Central memory CD8-positive, alpha-beta T cell (primary cell): ENCODE measurements at regions not wholly inside any gene's neighbourhood (a gene's known extent, or its start where the extent isn't known, plus 50 kb on each side); places are given as distances from the start of the nearest gene placed in this dataset.

Experiments used
- ATAC-seq: fragments of 150-1000 bp; cut with Tn5 transposase; replicated peaks from 2 replicates; pipeline ENCODE4 v1.10.0; 2022; ENCODE audit warnings: mild to moderate bottlenecking, moderate FRiP score, moderate number of reproducible peaks; ENCODE audit not compliant: poor library complexity, severe bottlenecking; ENCODE audit errors: extremely low read depth
- DNase-seq, 2 donors: peaks; one replicate each; pipeline ENCODE4 v3.0.0; 2021; ENCODE audit warnings: low spot score in 2 of 2
- H3K27ac Mint-ChIP-seq: one replicate; pipeline ENCODE4 v1.8.0; 2022; ENCODE audit warnings: low read depth, mild to moderate bottlenecking, moderate library complexity, mixed read lengths
- H3K27me3 Mint-ChIP-seq: one replicate; pipeline ENCODE4 v1.8.0; 2022; ENCODE audit warnings: mixed read lengths
- H3K36me3 Mint-ChIP-seq: one replicate; pipeline ENCODE4 v1.8.0; 2022; ENCODE audit warnings: mild to moderate bottlenecking, moderate library complexity, mixed read lengths; ENCODE audit not compliant: insufficient read depth
- H3K4me1 Mint-ChIP-seq: one replicate; pipeline ENCODE4 v1.8.0; 2022; ENCODE audit warnings: mixed read lengths
- H3K4me3 Mint-ChIP-seq: one replicate; pipeline ENCODE4 v1.8.0; 2022; ENCODE audit warnings: mild to moderate bottlenecking, moderate library complexity, mixed read lengths
- H3K9me3 Mint-ChIP-seq: one replicate; pipeline ENCODE4 v1.8.0; 2022; ENCODE audit warnings: mixed read lengths

- Mint-ChIP-seq H3K27ac (no peak overlapping the region), H3K27me3 (peaks cover 25% of the 10 kb centered on the region), H3K4me3 (no peak overlapping the region), H3K36me3 (no peaks in the 10 kb centered on the region), H3K9me3 (no peaks in the 10 kb centered on the region), H3K4me1 (no peaks in the 10 kb centered on the region)
- ATAC-seq (no peak), DNase-seq (no peak)
Observed at GRCh38 chr5:155254399-155254798, 240.8 kb downstream of the KIF4B start.

- Mint-ChIP-seq H3K36me3 (no peaks in the 10 kb centered on the region), H3K9me3 (no peaks in the 10 kb centered on the region), H3K4me1 (no peaks in the 10 kb centered on the region), H3K4me3 (no peak overlapping the region), H3K27ac (no peak overlapping the region), H3K27me3 (peaks cover 17% of the 10 kb centered on the region)
- ATAC-seq (no peak), DNase-seq (no peak)
Observed at GRCh38 chr5:155258161-155258560, 244.6 kb downstream of the KIF4B start.

GRCh38 chr5:155259648-155260047 lies 246.1 kb downstream of the KIF4B start:
- DNase-seq (no peak), ATAC-seq (no peak)
- peaks cover 17% of the 10 kb centered on the region for H3K27me3 Mint-ChIP-seq
- no peak overlapping the region for H3K4me3 Mint-ChIP-seq
- H3K4me1 Mint-ChIP-seq = no peaks in the 10 kb centered on the region
- H3K27ac Mint-ChIP-seq = no peak overlapping the region
- no peaks in the 10 kb centered on the region for H3K9me3 Mint-ChIP-seq
- H3K36me3 Mint-ChIP-seq = no peaks in the 10 kb centered on the region

- Mint-ChIP-seq H3K27ac (no peak overlapping the region), H3K36me3 (no peaks in the 10 kb centered on the region), H3K4me1 (no peaks in the 10 kb centered on the region), H3K27me3 (peaks cover 17% of the 10 kb centered on the region), H3K9me3 (no peaks in the 10 kb centered on the region), H3K4me3 (no peak overlapping the region)
- ATAC-seq (no peak), DNase-seq (no peak)
Observed at GRCh38 chr5:155260798-155261197, 247.2 kb downstream of the KIF4B start.

GRCh38 chr5:155263381-155263780 lies 249.8 kb downstream of the KIF4B start:
- Mint-ChIP-seq H3K4me3 (no peak overlapping the region), H3K27me3 (no peaks in the 10 kb centered on the region), H3K4me1 (no peaks in the 10 kb centered on the region), H3K9me3 (no peaks in the 10 kb centered on the region), H3K36me3 (no peaks in the 10 kb centered on the region), H3K27ac (no peak overlapping the region)
- no peak for DNase-seq
- ATAC-seq = no peak

- ATAC-seq (no peak), DNase-seq (no peak)
- Mint-ChIP-seq H3K27me3 (peaks cover 2% of the 10 kb centered on the region), H3K36me3 (no peaks in the 10 kb centered on the region), H3K4me3 (no peak overlapping the region), H3K9me3 (no peaks in the 10 kb centered on the region), H3K4me1 (no peaks in the 10 kb centered on the region), H3K27ac (no peak overlapping the region)
Observed at GRCh38 chr5:155264809-155265208, 251.3 kb downstream of the KIF4B start.

- ATAC-seq = no peak
- Mint-ChIP-seq H3K36me3 (no peaks in the 10 kb centered on the region), H3K9me3 (no peaks in the 10 kb centered on the region), H3K4me1 (no peaks in the 10 kb centered on the region), H3K27me3 (peaks cover 19% of the 10 kb centered on the region), H3K4me3 (no peak overlapping the region), H3K27ac (no peak overlapping the region)
- DNase-seq = no peak
Observed at GRCh38 chr5:155268770-155269425, 255.3 kb downstream of the KIF4B start.

GRCh38 chr5:155270725-155271124 lies 257.2 kb downstream of the KIF4B start:
- Mint-ChIP-seq H3K27ac (no peak overlapping the region), H3K9me3 (no peaks in the 10 kb centered on the region), H3K4me1 (no peaks in the 10 kb centered on the region), H3K27me3 (peaks cover 29% of the 10 kb centered on the region), H3K36me3 (no peaks in the 10 kb centered on the region), H3K4me3 (no peak overlapping the region)
- no peak for DNase-seq
- ATAC-seq = no peak

GRCh38 chr5:155274484-155274883 lies 260.9 kb downstream of the KIF4B start:
- no peak overlapping the region for H3K4me3 Mint-ChIP-seq
- no peak overlapping the region for H3K27ac Mint-ChIP-seq
- peaks cover 6% of the 10 kb centered on the region for H3K9me3 Mint-ChIP-seq
- H3K4me1 Mint-ChIP-seq = no peaks in the 10 kb centered on the region
- H3K27me3 Mint-ChIP-seq = peaks cover 29% of the 10 kb centered on the region
- DNase-seq = no peak
- ATAC-seq = no peak
- no peaks in the 10 kb centered on the region for H3K36me3 Mint-ChIP-seq

- Mint-ChIP-seq H3K27me3 (peaks cover 30% of the 10 kb centered on the region), H3K4me3 (no peak overlapping the region), H3K4me1 (no peaks in the 10 kb centered on the region), H3K9me3 (peaks cover 6% of the 10 kb centered on the region), H3K36me3 (no peaks in the 10 kb centered on the region), H3K27ac (no peak overlapping the region)
- DNase-seq (no peak), ATAC-seq (no peak)
Observed at GRCh38 chr5:155275222-155275621, 261.7 kb downstream of the KIF4B start.

GRCh38 chr5:155276231-155276630 lies 262.7 kb downstream of the KIF4B start:
- Mint-ChIP-seq H3K36me3 (no peaks in the 10 kb centered on the region), H3K4me1 (no peaks in the 10 kb centered on the region), H3K27ac (no peak overlapping the region), H3K27me3 (peaks cover 30% of the 10 kb centered on the region), H3K9me3 (peaks cover 6% of the 10 kb centered on the region), H3K4me3 (no peak overlapping the region)
- DNase-seq (no peak), ATAC-seq (no peak)

GRCh38 chr5:155278532-155278931 lies 265.0 kb downstream of the KIF4B start:
- H3K4me1 Mint-ChIP-seq = no peaks in the 10 kb centered on the region
- no peaks in the 10 kb centered on the region for H3K36me3 Mint-ChIP-seq
- no peak for ATAC-seq

GRCh38 chr5:155282503-155283107 lies 269.1 kb downstream of the KIF4B start:
- no peaks in the 10 kb centered on the region for H3K4me1 Mint-ChIP-seq
- peaks cover 66% of the 10 kb centered on the region for H3K27me3 Mint-ChIP-seq
- ATAC-seq (no peak), DNase-seq (no peak)
- no peaks in the 10 kb centered on the region for H3K36me3 Mint-ChIP-seq
- H3K4me3 Mint-ChIP-seq = no peak overlapping the region
- no peak overlapping the region for H3K27ac Mint-ChIP-seq
- H3K9me3 Mint-ChIP-seq = peaks cover 6% of the 10 kb centered on the region

More at GRCh38 chr5:155278532-155278931, 265.0 kb downstream of the KIF4B start:
- Mint-ChIP-seq H3K4me3 (no peak overlapping the region), H3K27me3 (peaks cover 46% of the 10 kb centered on the region), H3K9me3 (peaks cover 6% of the 10 kb centered on the region), H3K27ac (no peak overlapping the region)
- no peak for DNase-seq
